ENCODE measurements at regions not wholly inside any gene's neighbourhood (a gene's known extent, or its start where the extent isn't known, plus 50 kb on each side); places are given as distances from the start of the nearest gene placed in this dataset.

- DNase-seq (ENCODE audit: low spot score in 2 of 2) = no peak
- no peak for TF ChIP-seq POLR2A (IDR thresholded peaks at IDR 0.05)
- TF ChIP-seq CTCF (IDR thresholded peaks at IDR 0.05) = no peak
- WGBS, 2 donors = 88 to 91% methylated on average over 4 of the region's 4 CpGs
- H3K4me3 ChIP-seq (ENCODE audit: low read depth, poor library complexity, severe bottlenecking) = no peak overlapping the region
- intact Hi-C loops (cut with DNase I; ENCODE audit: low total_unique reads) = no loop called here
Measured at GRCh38 chr2:20557226-20557625, 93.7 kb downstream of the HS1BP3 start.

DNA sequence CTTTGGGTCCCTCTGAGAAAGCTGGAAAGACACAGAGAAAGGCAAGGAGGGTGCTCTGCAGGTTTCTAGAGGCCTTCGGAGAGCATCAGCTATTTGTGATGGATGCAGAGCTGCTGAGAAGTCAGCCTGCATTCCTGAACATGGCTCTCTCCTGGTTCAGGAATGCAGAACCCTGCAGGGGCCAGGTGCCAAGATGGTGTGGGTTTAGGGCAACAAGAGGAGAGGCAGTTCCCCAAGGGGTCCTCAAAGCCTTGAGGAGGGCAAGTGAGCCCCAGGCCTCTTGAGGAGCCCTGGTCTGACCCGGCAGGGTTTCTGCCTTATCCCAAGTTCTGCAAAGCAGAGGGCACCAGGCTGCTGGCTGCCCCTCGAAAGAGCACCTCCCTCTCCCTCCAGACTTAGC is 93.3 kb downstream of the HS1BP3 start:
- intact Hi-C loops (cut with DNase I; ENCODE audit: low total_unique reads) = no loop called here
- no peak for TF ChIP-seq CTCF (IDR thresholded peaks at IDR 0.05)
- TF ChIP-seq POLR2A (IDR thresholded peaks at IDR 0.05) = no peak
- WGBS, 2 donors = 93 to 96% methylated on average over 3 of the region's 3 CpGs
- no peak for DNase-seq (ENCODE audit: low spot score in 2 of 2)
- no peak overlapping the region for H3K4me3 ChIP-seq (ENCODE audit: low read depth, poor library complexity, severe bottlenecking)

GRCh38 chr2:20558391-20559150 is 92.3 kb downstream of the HS1BP3 start:
- TF ChIP-seq CTCF (IDR thresholded peaks at IDR 0.05) (no peak), POLR2A (IDR thresholded peaks at IDR 0.05) (no peak)
- 89 to 95% methylated on average over 11 to 12 of the region's 12 CpGs for WGBS, 2 donors
- DNase-seq (ENCODE audit: low spot score in 2 of 2) = no peak
- intact Hi-C loops (cut with DNase I; ENCODE audit: low total_unique reads) = no loop called here
- no peak overlapping the region for H3K4me3 ChIP-seq (ENCODE audit: low read depth, poor library complexity, severe bottlenecking)

DNA sequence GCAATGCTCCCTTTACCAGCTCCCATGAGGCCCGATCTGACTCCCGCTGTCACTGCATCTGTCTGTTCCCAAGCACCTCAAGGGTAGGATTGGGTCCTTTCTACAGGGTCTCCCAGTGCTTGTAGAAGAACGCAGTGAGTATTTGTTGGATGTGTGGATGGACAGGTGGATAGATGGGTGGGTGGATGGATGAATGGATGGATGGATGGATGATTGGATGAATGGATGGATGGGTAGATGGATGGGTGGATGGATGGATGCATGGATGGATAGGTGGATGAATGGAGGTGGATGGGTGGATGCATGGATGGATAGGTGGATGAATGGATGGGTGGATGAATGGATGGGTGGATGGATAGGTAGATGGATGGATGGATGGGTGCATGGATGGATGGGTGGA is 91.6 kb downstream of the HS1BP3 start:
- WGBS, 2 donors = 97% methylated on average over 3 of the region's 3 CpGs
- H3K4me3 ChIP-seq (ENCODE audit: low read depth, poor library complexity, severe bottlenecking) = no peak overlapping the region
- DNase-seq (ENCODE audit: low spot score in 2 of 2) = no peak
- intact Hi-C loops (cut with DNase I; ENCODE audit: low total_unique reads) = no loop called here
- no peak for TF ChIP-seq CTCF (IDR thresholded peaks at IDR 0.05)
- TF ChIP-seq POLR2A (IDR thresholded peaks at IDR 0.05) = no peak

- no peak overlapping the region for H3K4me3 ChIP-seq (ENCODE audit: low read depth, poor library complexity, severe bottlenecking)
- DNase-seq (ENCODE audit: low spot score in 2 of 2) = no peak
- TF ChIP-seq CTCF (IDR thresholded peaks at IDR 0.05) (no peak), POLR2A (IDR thresholded peaks at IDR 0.05) (no peak)
- 91 to 100% methylated on average over 1 of the region's 1 CpG for WGBS, 2 donors
- intact Hi-C loops (cut with DNase I; ENCODE audit: low total_unique reads) = no loop called here
Measured at GRCh38 chr2:20560011-20560410, 90.9 kb downstream of the HS1BP3 start.
